ENCODE measurements at regions not wholly inside any gene's neighbourhood (a gene's known extent, or its start where the extent isn't known, plus 50 kb on each side); places are given as distances from the start of the nearest gene placed in this dataset.

DNA sequence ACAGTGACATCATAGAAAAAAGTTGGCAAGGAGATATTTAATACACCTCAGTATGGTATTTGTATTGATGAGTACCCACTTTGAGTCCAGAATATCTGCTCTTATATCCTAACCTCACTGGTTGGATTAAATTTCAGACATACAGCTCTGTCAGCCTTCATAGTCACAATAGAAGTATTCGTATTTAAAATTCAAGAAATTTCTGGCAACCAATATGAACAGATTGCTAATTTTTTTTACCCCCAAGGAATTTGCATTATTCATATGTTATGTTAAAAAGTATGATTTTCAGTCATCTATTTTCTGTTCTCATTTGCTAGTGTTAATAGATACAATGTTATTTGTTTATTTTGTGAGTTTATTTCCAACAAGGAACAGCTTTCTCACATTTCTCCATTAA lies 1306.8 kb upstream of the NXPH2 start:
- H3K4me3 Mint-ChIP-seq: no peak overlapping the region
- no peak overlapping the region for H2AK5ac ChIP-seq (ENCODE audit: insufficient read length, low read length)
- H3K36me3 Mint-ChIP-seq (ENCODE audit: insufficient read depth in 1 of 3, low read depth in 3 of 3): no peaks in the 10 kb centered on the region
- no peak overlapping the region for H3K18ac ChIP-seq (ENCODE audit: insufficient read length, low read depth, low read length)
- no peak overlapping the region for H3K4ac ChIP-seq (ENCODE audit: low read depth, low read length)
- TF ChIP-seq, protein P1, sequence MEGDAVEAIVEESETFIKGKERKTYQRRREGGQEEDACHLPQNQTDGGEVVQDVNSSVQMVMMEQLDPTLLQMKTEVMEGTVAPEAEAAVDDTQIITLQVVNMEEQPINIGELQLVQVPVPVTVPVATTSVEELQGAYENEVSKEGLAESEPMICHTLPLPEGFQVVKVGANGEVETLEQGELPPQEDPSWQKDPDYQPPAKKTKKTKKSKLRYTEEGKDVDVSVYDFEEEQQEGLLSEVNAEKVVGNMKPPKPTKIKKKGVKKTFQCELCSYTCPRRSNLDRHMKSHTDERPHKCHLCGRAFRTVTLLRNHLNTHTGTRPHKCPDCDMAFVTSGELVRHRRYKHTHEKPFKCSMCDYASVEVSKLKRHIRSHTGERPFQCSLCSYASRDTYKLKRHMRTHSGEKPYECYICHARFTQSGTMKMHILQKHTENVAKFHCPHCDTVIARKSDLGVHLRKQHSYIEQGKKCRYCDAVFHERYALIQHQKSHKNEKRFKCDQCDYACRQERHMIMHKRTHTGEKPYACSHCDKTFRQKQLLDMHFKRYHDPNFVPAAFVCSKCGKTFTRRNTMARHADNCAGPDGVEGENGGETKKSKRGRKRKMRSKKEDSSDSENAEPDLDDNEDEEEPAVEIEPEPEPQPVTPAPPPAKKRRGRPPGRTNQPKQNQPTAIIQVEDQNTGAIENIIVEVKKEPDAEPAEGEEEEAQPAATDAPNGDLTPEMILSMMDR (conservative IDR thresholded peaks at IDR 0.05): no peak
- no peaks in the 10 kb centered on the region for H3K79me1 ChIP-seq (ENCODE audit: insufficient read depth, low read depth, low read length, poor library complexity, severe bottlenecking)
- no peaks in the 10 kb centered on the region for H4K20me1 ChIP-seq (ENCODE audit: control insufficient read depth, insufficient read depth, insufficient read length)
- no peak overlapping the region for H4K5ac ChIP-seq (ENCODE audit: insufficient read length, low read depth, low read length)
- no peak overlapping the region for H3K27ac ChIP-seq (ENCODE audit: insufficient read length, low read depth, low read length)
- no peaks in the 10 kb centered on the region for H3K4me1 ChIP-seq (ENCODE audit: insufficient read depth, low read length)
- no peaks in the 10 kb centered on the region for H3K4me1 Mint-ChIP-seq
- H3T11ph ChIP-seq (ENCODE audit: low read length): no peak overlapping the region
- H3K9ac ChIP-seq (ENCODE audit: extremely low read depth, insufficient read length, low read length): no peak overlapping the region
- H2BK20ac ChIP-seq (ENCODE audit: low read depth, low read length, poor library complexity, severe bottlenecking): no peak overlapping the region
- H3K4me2 ChIP-seq (ENCODE audit: insufficient read depth, insufficient read length, low read length): no peak overlapping the region
- H2AFZ ChIP-seq (ENCODE audit: low read length): no peak overlapping the region
- no peak for DNase-seq
- no peak overlapping the region for H2BK5ac ChIP-seq (ENCODE audit: insufficient read length, low read length)
- no peaks in the 10 kb centered on the region for H3K23me2 ChIP-seq (ENCODE audit: insufficient read length, low read depth, low read length, poor library complexity, severe bottlenecking)
- no peak overlapping the region for H3K27ac Mint-ChIP-seq
- no peak overlapping the region for H2BK120ac ChIP-seq (ENCODE audit: low read depth, low read length, poor library complexity, severe bottlenecking)
- H4K91ac ChIP-seq (ENCODE audit: insufficient read length, low read depth, low read length): no peak overlapping the region
- no peak overlapping the region for H2BK15ac ChIP-seq (ENCODE audit: low read depth, low read length)
- no peak overlapping the region for H3K14ac ChIP-seq (ENCODE audit: insufficient read depth, low read length)
- no peak overlapping the region for H3K56ac ChIP-seq (ENCODE audit: insufficient read length, low read depth, low read length)
- no peaks in the 10 kb centered on the region for H3K79me2 ChIP-seq (ENCODE audit: insufficient read depth, low read length)
- no peak overlapping the region for H2BK12ac ChIP-seq (ENCODE audit: insufficient read length, low read depth, low read length)
- no peak overlapping the region for H4K8ac ChIP-seq (replicated peaks; ENCODE audit: insufficient read length, low read depth, low read length)
- H3K23ac ChIP-seq (ENCODE audit: insufficient read length, low read depth, low read length): no peak overlapping the region
- WGBS (ENCODE audit: extremely low coverage, insufficient read length, low lambda C conversion rate): no CpG with 5 or more reads among the region's 1 CpG
- H3K9me3 Mint-ChIP-seq: no peaks in the 10 kb centered on the region
- H3K27me3 ChIP-seq (ENCODE audit: insufficient read depth, low read length): no peaks in the 10 kb centered on the region
- H3K27me3 Mint-ChIP-seq (ENCODE audit: low read depth): no peaks in the 10 kb centered on the region
- H3K9me3 ChIP-seq (ENCODE audit: control insufficient read depth, low read depth, low read length): no peaks in the 10 kb centered on the region
